GM21367 (cell line): ENCODE measurements at regions not wholly inside any gene's neighbourhood (a gene's known extent, or its start where the extent isn't known, plus 50 kb on each side); places are given as distances from the start of the nearest gene placed in this dataset.

ENCODE experiments used
- ATAC-seq: cut with Tn5 transposase; IDR thresholded peaks from one replicate; pipeline ENCODE4 v1.9.1; 2021; ENCODE audit not compliant: unreplicated experiment

GRCh38 chr5:67257077-67257476 is 60.5 kb upstream of the CD180 start:
- no peak for ATAC-seq

GRCh38 chr5:67255881-67256280 is 59.3 kb upstream of the CD180 start:
- no peak for ATAC-seq

- no peak for ATAC-seq
Observed at GRCh38 chr5:67253911-67254310, 57.3 kb upstream of the CD180 start.

GRCh38 chr5:67249590-67249895 is 52.9 kb upstream of the CD180 start:
- no peak for ATAC-seq

GRCh38 chr5:67248703-67249589 is 52.3 kb upstream of the CD180 start:
- ATAC-seq = no peak

- no peak for ATAC-seq
Observed at GRCh38 chr5:67246546-67247268, 50.1 kb upstream of the CD180 start.
